IPS-15b (cell line): ENCODE measurements at regions not wholly inside any gene's neighbourhood (a gene's known extent, or its start where the extent isn't known, plus 50 kb on each side); places are given as distances from the start of the nearest gene placed in this dataset.

Experiments
- H3K27me3 ChIP-seq: one replicate; pipeline ENCODE4 v1.6.1; 2013; ENCODE audit warnings: low read length; ENCODE audit not compliant: control insufficient read depth, insufficient read depth
- H3K36me3 ChIP-seq: one replicate; pipeline ENCODE4 v1.6.1; 2013; ENCODE audit warnings: low read length; ENCODE audit not compliant: control insufficient read depth, insufficient read depth
- H3K4me1 ChIP-seq: one replicate; pipeline ENCODE4 v1.6.1; 2013; ENCODE audit warnings: mild to moderate bottlenecking, low read length; ENCODE audit not compliant: control insufficient read depth, insufficient read depth
- H3K4me3 ChIP-seq: one replicate; pipeline ENCODE4 v1.5.1; 2013; ENCODE audit warnings: low read depth, low read length
- H3K9ac ChIP-seq: one replicate; pipeline ENCODE4 v1.6.1; 2013; ENCODE audit warnings: low read depth, mild to moderate bottlenecking, low read length
- H3K9me3 ChIP-seq: one replicate; pipeline ENCODE4 v1.6.1; 2013; ENCODE audit warnings: mild to moderate bottlenecking, low read length; ENCODE audit not compliant: control insufficient read depth, insufficient read depth

DNA sequence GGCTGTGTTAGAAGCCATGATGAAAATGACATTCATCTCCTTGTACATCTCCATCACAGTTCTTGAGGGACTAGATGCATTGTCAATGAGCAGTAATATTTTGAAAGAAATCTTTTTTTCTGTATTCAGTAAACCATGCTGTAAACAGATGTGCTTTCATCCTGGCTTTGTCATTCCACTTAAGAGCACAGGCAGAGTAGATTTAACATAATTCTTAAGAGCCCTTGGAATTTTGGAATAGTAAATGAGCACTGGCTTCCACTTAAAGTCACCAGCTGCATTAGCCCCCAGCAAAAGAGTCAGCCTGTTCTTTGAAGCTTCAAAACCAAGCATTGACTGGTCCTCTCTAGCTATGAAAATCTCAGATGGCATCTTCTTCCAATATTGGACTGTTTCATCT is 197.8 kb upstream of the HDDC2 start:
- H3K4me3 ChIP-seq, result no peak overlapping the region
- H3K27me3 ChIP-seq, result no peaks in the 10 kb centered on the region
- peaks cover 21% of the 10 kb centered on the region for H3K4me1 ChIP-seq
- no peaks in the 10 kb centered on the region for H3K9me3 ChIP-seq
- H3K36me3 ChIP-seq, result no peaks in the 10 kb centered on the region
- no peak overlapping the region for H3K9ac ChIP-seq

DNA sequence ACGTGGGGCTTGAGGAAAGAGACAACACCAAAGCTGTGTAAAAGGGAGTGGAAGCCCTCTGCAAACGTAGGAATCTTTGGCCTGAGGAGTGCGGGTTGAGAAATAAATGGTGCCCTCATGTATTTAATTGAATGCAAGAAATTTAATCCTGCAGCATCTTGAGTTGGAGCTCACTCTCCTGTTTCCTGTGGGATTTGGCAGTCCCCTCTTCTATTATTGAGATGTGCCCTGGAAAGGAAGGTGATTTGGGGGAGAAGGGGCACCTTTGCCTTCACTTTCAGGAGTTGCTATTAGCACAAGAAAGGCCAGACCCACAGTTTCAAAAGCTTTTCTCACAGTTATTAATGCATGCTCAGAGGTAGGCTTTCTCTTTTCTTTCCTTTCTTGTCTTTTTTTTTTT is 201.4 kb upstream of the HDDC2 start:
- H3K36me3 ChIP-seq, result no peaks in the 10 kb centered on the region

DNA sequence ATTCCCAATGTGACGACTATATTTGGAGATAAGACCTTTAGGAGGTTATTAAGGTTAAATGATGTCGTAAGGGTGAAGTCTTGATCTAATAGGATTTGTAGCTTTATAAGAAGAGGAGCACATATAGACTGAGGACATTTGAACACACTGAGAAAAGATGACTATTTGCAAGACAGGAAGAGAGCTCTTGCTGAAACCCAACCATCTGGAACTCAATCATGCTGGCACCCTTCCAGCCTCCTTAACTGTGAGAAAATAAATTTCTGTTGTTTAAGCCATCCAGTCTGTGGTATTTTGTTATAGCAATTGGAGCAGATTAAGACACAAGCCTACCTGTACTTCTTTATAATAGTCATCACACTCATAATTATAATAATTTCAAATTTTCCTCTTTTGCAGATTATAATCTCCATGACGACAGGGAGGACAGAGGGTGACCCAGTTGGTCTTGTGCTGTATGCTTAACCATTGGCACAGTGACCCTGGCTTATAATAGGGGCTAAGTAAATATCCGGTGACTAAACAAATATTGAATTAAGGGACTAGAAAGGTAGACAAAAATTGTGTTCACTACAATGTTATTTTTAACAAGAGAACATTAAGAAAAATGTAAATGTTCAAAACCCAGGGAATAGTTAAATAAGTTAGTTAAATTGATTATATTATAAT is 206.4 kb upstream of the HDDC2 start:
- Histone ChIP-seq H3K36me3 (no peaks in the 10 kb centered on the region), H3K9ac (no peak overlapping the region), H3K4me3 (no peak overlapping the region), H3K4me1 (peaks cover 18% of the 10 kb centered on the region), H3K27me3 (no peaks in the 10 kb centered on the region), H3K9me3 (no peaks in the 10 kb centered on the region)

More for the DNA sequence above, 201.4 kb upstream of the HDDC2 start:
- Histone ChIP-seq H3K4me1 (peaks cover 28% of the 10 kb centered on the region), H3K9me3 (no peaks in the 10 kb centered on the region), H3K27me3 (no peaks in the 10 kb centered on the region), H3K9ac (no peak overlapping the region), H3K4me3 (no peak overlapping the region)

DNA sequence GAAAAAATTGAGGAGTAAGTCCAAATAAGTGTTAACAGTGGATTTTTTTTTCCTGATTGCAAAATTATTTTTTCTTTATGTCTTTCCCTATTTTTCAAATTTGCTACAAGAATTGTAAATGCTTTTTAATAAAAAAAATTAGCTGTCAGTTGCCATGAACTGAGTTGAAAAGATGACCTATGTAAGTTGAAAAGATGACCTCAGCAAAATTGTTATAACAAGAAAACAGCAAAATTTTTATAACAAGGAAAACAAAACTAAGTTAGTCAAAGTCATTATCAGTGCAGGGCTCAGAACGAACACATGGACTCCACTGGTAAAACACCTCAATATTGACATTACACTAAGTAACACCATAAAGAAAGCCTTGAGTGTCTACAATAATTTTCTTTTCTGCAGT is 207.0 kb upstream of the HDDC2 start:
- Histone ChIP-seq H3K9ac (no peak overlapping the region), H3K4me1 (peaks cover 12% of the 10 kb centered on the region), H3K9me3 (no peaks in the 10 kb centered on the region), H3K36me3 (no peaks in the 10 kb centered on the region), H3K4me3 (no peak overlapping the region), H3K27me3 (no peaks in the 10 kb centered on the region)

DNA sequence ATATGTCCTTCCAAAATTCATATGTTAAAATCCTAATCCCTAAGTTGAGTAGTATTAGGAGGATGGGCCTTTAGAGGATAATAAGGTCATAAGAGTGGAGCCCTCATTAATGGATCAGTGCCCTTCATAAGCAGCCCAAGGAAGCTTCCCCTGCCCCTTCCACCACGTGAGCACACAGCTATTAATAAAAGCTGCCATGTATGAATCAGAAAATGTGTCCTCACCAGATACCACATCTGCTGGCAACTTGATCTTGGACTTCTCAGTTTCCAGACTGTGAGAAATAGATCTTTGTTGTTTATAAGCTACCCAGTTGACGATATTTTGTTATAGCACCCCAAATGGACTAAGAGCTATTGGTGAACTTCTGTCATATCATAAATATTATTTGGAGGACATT is 207.7 kb upstream of the HDDC2 start:
- Histone ChIP-seq H3K4me1 (peaks cover 7% of the 10 kb centered on the region), H3K27me3 (no peaks in the 10 kb centered on the region), H3K9ac (no peak overlapping the region), H3K9me3 (no peaks in the 10 kb centered on the region), H3K4me3 (no peak overlapping the region), H3K36me3 (no peaks in the 10 kb centered on the region)

DNA sequence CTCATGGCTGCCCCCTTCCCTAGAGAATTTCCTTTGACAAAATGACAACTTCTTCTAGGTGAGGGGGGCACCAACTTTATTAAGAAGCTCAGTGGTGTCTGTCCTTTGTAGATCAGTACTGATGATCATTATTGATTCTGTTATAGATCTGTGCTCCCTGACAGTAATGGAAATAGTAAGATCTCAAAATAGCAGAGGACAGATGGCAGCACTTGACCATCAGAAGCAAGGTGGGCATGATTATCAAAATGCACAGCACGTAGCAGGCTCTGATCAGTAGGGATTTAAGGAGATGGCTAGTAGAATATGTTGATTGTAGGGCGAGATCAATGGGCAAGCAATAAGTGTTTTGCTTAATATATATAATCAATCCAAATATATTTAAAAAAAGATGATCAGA is 208.6 kb upstream of the HDDC2 start:
- Histone ChIP-seq H3K9ac (no peak overlapping the region), H3K4me1 (no peaks in the 10 kb centered on the region), H3K27me3 (no peaks in the 10 kb centered on the region), H3K9me3 (no peaks in the 10 kb centered on the region), H3K36me3 (no peaks in the 10 kb centered on the region), H3K4me3 (no peak overlapping the region)

DNA sequence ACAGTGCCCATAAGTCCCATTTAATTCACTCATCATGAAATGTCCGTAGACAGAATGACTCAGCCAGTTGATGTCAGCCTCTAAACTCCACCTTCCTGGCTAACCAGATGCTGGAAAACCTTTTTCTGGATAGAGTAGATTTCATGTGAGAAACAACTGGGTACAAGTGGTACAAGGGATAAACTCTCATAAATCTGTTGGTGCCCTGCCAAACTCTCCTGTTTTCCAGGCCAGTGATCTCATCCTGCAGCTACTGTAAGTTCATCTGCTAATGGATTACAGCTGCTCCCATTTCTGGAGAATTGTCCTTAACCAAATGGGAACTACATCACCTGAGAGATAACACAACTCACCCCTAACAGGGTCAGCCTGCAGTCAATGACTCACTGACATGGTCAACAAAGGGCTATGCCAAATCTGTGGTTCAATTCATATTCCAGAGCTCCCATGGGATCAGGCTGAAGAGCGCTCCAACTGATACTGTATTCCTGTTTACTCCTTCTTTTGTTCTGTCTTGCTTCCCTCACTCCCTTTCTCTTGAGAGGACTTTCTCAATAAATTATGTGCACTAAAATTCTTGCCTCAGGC is 210.1 kb upstream of the HDDC2 start:
- no peaks in the 10 kb centered on the region for H3K36me3 ChIP-seq
- H3K27me3 ChIP-seq, result no peaks in the 10 kb centered on the region
- H3K9ac ChIP-seq, result no peak overlapping the region
- H3K4me1 ChIP-seq, result no peaks in the 10 kb centered on the region
- H3K4me3 ChIP-seq, result no peak overlapping the region
- no peaks in the 10 kb centered on the region for H3K9me3 ChIP-seq

DNA sequence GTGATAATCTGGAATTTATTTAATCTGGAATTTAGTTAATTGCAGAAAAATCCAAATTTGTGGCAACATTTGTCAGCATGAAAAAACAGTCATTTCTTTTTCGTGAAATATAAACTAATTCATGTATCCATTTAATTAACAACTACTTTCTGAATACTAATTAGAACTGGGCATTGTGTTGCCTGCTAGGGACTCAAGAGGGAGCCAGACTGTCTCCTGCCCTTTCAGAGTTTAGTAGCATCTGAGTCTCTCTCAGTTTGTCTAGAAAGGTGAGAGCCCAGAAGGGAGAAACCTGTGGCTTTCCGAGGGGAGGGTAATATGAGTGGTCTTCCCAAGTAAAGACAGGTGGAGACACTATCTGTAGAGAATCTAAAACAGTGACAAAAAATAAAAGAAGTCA is 210.9 kb upstream of the HDDC2 start:
- Histone ChIP-seq H3K4me3 (no peak overlapping the region), H3K9me3 (no peaks in the 10 kb centered on the region), H3K27me3 (no peaks in the 10 kb centered on the region), H3K36me3 (no peaks in the 10 kb centered on the region), H3K4me1 (no peaks in the 10 kb centered on the region), H3K9ac (no peak overlapping the region)

DNA sequence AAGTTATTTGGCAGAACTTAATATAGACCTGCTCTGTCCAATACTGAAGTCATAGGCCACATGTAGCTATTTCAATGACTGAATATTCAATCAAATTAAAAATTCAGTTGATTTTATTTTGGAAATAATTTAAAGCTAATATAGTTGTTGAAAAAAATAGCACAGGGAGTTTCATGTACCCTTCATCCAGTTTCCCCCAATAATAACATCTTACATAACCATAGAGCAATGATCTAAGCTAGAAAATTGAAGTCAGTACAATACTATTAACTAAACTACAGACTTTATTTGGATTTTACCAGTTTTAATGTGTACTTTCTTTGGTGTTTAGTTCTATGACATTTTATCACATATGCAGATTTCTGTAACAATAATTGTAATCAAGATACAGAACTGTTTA is 212.2 kb upstream of the HDDC2 start:
- H3K4me3 ChIP-seq, result no peak overlapping the region
- no peaks in the 10 kb centered on the region for H3K4me1 ChIP-seq
- no peaks in the 10 kb centered on the region for H3K27me3 ChIP-seq
- H3K9me3 ChIP-seq, result no peaks in the 10 kb centered on the region
- no peak overlapping the region for H3K9ac ChIP-seq
- H3K36me3 ChIP-seq, result no peaks in the 10 kb centered on the region

DNA sequence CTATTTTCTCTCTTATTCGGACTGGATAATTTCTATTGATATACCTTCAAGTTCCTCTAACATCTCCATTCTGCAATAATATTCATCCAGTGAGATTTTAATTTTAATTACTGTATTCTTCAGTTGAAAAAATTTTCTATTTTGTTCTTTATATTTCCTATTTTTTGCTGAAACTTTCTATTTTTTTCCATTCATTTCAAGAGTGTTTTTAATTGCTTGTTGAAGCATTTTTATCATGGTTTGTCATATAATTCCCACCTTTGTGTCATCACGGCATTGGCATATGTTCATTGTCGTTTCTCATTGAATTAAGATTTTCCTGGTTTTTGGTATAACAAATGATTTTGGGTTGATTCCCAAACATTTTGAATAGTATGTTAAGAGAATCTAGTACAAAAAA is 214.9 kb upstream of the HDDC2 start:
- Histone ChIP-seq H3K4me3 (no peak overlapping the region), H3K9me3 (no peaks in the 10 kb centered on the region), H3K4me1 (no peaks in the 10 kb centered on the region), H3K9ac (no peak overlapping the region), H3K36me3 (no peaks in the 10 kb centered on the region), H3K27me3 (no peaks in the 10 kb centered on the region)

DNA sequence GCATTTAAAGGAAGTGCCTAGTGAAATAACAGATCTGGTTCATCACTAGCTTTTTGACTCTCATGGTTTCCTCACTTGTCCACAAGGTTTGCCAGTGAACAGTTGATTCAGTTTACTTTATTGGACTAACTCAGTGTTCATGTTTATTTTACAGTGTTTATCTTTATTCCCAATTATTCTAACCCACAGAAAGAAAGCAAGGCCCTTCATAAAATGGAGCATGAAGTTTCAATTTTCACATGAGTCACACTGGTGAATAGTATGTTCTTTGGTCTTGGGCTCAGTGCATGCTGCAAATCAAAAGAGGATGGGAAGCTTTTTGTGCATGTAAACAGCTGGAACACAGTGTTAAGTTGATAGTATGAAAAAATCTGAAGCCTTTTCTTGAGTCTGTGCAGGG is 217.6 kb upstream of the HDDC2 start:
- H3K9ac ChIP-seq, result no peak overlapping the region
- H3K4me3 ChIP-seq, result no peak overlapping the region
- H3K4me1 ChIP-seq, result no peaks in the 10 kb centered on the region
- no peaks in the 10 kb centered on the region for H3K36me3 ChIP-seq
- no peaks in the 10 kb centered on the region for H3K9me3 ChIP-seq
- no peaks in the 10 kb centered on the region for H3K27me3 ChIP-seq

DNA sequence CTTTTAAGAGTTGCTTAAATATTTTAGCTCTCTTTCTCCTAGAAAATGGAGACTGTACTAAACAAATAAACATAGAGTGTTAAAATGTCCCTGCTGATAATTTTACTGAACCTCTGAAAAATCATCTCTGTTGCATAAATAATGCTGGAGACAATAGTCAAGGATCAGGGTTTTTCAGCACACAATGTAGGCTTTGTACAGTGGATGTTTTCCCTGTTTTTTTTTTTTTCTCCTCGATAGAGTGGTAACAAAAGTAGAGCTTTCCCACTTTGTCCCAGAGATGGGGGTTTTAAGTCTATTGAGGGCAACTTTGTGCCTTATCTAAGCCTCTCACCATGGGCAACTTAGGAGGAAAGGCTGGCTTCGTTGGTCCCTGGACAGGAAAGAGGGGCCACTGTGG is 222.6 kb upstream of the HDDC2 start:
- H3K9ac ChIP-seq, result no peak overlapping the region
- H3K4me3 ChIP-seq, result no peak overlapping the region
- peaks cover 13% of the 10 kb centered on the region for H3K4me1 ChIP-seq
- H3K9me3 ChIP-seq, result no peaks in the 10 kb centered on the region
- H3K36me3 ChIP-seq, result no peaks in the 10 kb centered on the region
- H3K27me3 ChIP-seq, result no peaks in the 10 kb centered on the region
